Neural cell (in vitro differentiated cells): ENCODE measurements at regions not wholly inside any gene's neighbourhood (a gene's known extent, or its start where the extent isn't known, plus 50 kb on each side); places are given as distances from the start of the nearest gene placed in this dataset.

ENCODE experiments used
- H2AFZ ChIP-seq: fragments of 200-600, 300-800 bp; sonication (generic), shearing (Covaris generic); 2 replicates; pipeline ENCODE4 v1.6.0; 2014; ENCODE audit warnings: low read depth, mild to moderate bottlenecking, antibody characterized with exemption, low read length, moderate library complexity
- H3F3A ChIP-seq: fragments of 200-600 bp; shearing (Covaris generic); 2 replicates; pipeline ENCODE4 v1.6.1; 2016; ENCODE audit warnings: mild to moderate bottlenecking, moderate library complexity, mixed read lengths, antibody characterized with exemption, low read length; ENCODE audit not compliant: insufficient read depth, poor library complexity, severe bottlenecking
- H3K27ac ChIP-seq: fragments of 200-600, 300-800 bp; sonication (generic), shearing (Covaris generic); 2 replicates; pipeline ENCODE4 v1.5.1; 2014; ENCODE audit warnings: mild to moderate bottlenecking, low read length, moderate library complexity
- H3K27me3 ChIP-seq: fragments of 300-800, 200-600 bp; sonication (generic), shearing (Covaris generic); 2 replicates; pipeline ENCODE4 v1.6.0; 2014; ENCODE audit warnings: mild to moderate bottlenecking, low read depth, low read length, moderate library complexity; ENCODE audit not compliant: insufficient read depth
- H3K36me3 ChIP-seq: fragments of 300-800, 200-600 bp; sonication (generic), shearing (Covaris generic); 2 replicates; pipeline ENCODE4 v1.5.1; 2014; ENCODE audit warnings: mild to moderate bottlenecking, antibody characterized with exemption, low read length, moderate library complexity; ENCODE audit not compliant: insufficient read depth
- H3K4me2 ChIP-seq: fragments of 300-800, 200-600 bp; sonication (generic), shearing (Covaris generic); 2 replicates; pipeline ENCODE4 v1.6.0; 2014; ENCODE audit warnings: mild to moderate bottlenecking, low read length
- H3K4me3 ChIP-seq: fragments of 300-800, 200-600 bp; sonication (generic), shearing (Covaris generic); 2 replicates; pipeline ENCODE4 v1.5.1; 2014; ENCODE audit warnings: mild to moderate bottlenecking, low read length, moderate library complexity
- H3K79me2 ChIP-seq: fragments of 200-600 bp; shearing (Covaris generic); replicated peaks from 2 replicates; pipeline ENCODE4 v1.6.0; 2014; ENCODE audit warnings: mild to moderate bottlenecking, low read length, moderate library complexity; ENCODE audit not compliant: insufficient read depth
- H3K9ac ChIP-seq: fragments of 300-800, 200-600 bp; sonication (generic), shearing (Covaris generic); 2 replicates; pipeline ENCODE4 v1.6.1; 2016; ENCODE audit warnings: mild to moderate bottlenecking, low read length, mixed read lengths
- H3K9me2 ChIP-seq: fragments of 200-600 bp; shearing (Covaris generic); 2 replicates; pipeline ENCODE4 v1.6.1; 2016; ENCODE audit warnings: mild to moderate bottlenecking, low read length, mixed read lengths; ENCODE audit not compliant: insufficient read depth
- H3K9me3 ChIP-seq: fragments of 200-600, 300-800 bp; sonication (generic), shearing (Covaris generic); 2 replicates; pipeline ENCODE4 v1.6.1; 2016; ENCODE audit warnings: mild to moderate bottlenecking, mixed run types, low read length, moderate library complexity, mixed read lengths
- H4K20me1 ChIP-seq: fragments of 200-600 bp; shearing (Covaris generic); 2 replicates; pipeline ENCODE4 v1.6.1; 2016; ENCODE audit warnings: mild to moderate bottlenecking, mixed run types; ENCODE audit not compliant: insufficient read depth
- EP300 ChIP-seq: fragments of 450-650 bp; conservative IDR thresholded peaks from 2 replicates; pipeline ENCODE4 v1.6.1; 2014; ENCODE audit warnings: antibody characterized with exemption, mild to moderate bottlenecking, moderate library complexity; ENCODE audit not compliant: poor library complexity, severe bottlenecking
- EZH2 ChIP-seq: fragments of 200-600, 300-800 bp; shearing (Covaris generic), sonication (generic); IDR thresholded peaks from 2 replicates; pipeline ENCODE4 v1.6.1; 2014; ENCODE audit warnings: antibody characterized with exemption, low read length, borderline replicate concordance, mild to moderate bottlenecking; ENCODE audit not compliant: insufficient read depth, poor library complexity, severe bottlenecking
- MXI1 ChIP-seq: fragments of 450-650 bp; conservative IDR thresholded peaks from 2 replicates; pipeline ENCODE4 v1.6.1; 2014; ENCODE audit warnings: antibody characterized with exemption, mild to moderate bottlenecking; ENCODE audit not compliant: poor library complexity, severe bottlenecking
- POLR2AphosphoS5 ChIP-seq: IDR thresholded peaks from 2 replicates; pipeline ENCODE4 v1.6.1; 2012
- RAD21 ChIP-seq: fragments of 450-650 bp; conservative IDR thresholded peaks from 2 replicates; pipeline ENCODE4 v1.6.1; 2014; ENCODE audit warnings: antibody characterized with exemption, mild to moderate bottlenecking, moderate library complexity
- REST ChIP-seq: IDR thresholded peaks from 2 replicates; pipeline ENCODE4 v1.6.1; 2012; ENCODE audit warnings: borderline replicate concordance
- SMC3 ChIP-seq: fragments of 450-650 bp; conservative IDR thresholded peaks from 2 replicates; pipeline ENCODE4 v1.6.1; 2014; ENCODE audit warnings: antibody characterized with exemption, mild to moderate bottlenecking, moderate library complexity; ENCODE audit not compliant: poor library complexity
- TAF1 ChIP-seq: IDR thresholded peaks from 2 replicates; pipeline ENCODE4 v1.6.1; 2012; ENCODE audit warnings: low read depth
- TF ChIP-seq, protein P1 (sequence below): fragments of 450-650 bp; IDR thresholded peaks from 2 replicates; pipeline ENCODE4 v1.5.1; 2014; ENCODE audit warnings: antibody characterized with exemption, mild to moderate bottlenecking, moderate library complexity; ENCODE audit not compliant: poor library complexity, severe bottlenecking

GRCh38 chr5:67774267-67774552 lies 441.3 kb upstream of the PIK3R1 start:
- Histone ChIP-seq H3K4me3 (no peak overlapping the region), H3K79me2 (no peaks in the 10 kb centered on the region), H3K9me3 (no peaks in the 10 kb centered on the region), H3F3A (no peaks in the 10 kb centered on the region), H3K9ac (no peak overlapping the region), H3K9me2 (no peaks in the 10 kb centered on the region), H3K36me3 (no peaks in the 10 kb centered on the region), H4K20me1 (no peaks in the 10 kb centered on the region), H3K27me3 (no peaks in the 10 kb centered on the region), H2AFZ (no peak overlapping the region), H3K27ac (no peak overlapping the region), H3K4me2 (no peak overlapping the region)
- no peak for TF ChIP-seq REST
- TF ChIP-seq POLR2AphosphoS5 = no peak
- TF ChIP-seq RAD21 = no peak
- TF ChIP-seq MXI1 = no peak

- Histone ChIP-seq H3K4me2 (no peak overlapping the region), H4K20me1 (no peaks in the 10 kb centered on the region), H2AFZ (no peak overlapping the region), H3K9me3 (no peaks in the 10 kb centered on the region), H3K9me2 (no peaks in the 10 kb centered on the region), H3K36me3 (no peaks in the 10 kb centered on the region), H3F3A (no peaks in the 10 kb centered on the region), H3K9ac (no peak overlapping the region), H3K4me3 (no peak overlapping the region), H3K27me3 (no peaks in the 10 kb centered on the region), H3K79me2 (no peaks in the 10 kb centered on the region), H3K27ac (no peak overlapping the region)
- TF ChIP-seq EZH2 = no peak
- TF ChIP-seq, protein P1, sequence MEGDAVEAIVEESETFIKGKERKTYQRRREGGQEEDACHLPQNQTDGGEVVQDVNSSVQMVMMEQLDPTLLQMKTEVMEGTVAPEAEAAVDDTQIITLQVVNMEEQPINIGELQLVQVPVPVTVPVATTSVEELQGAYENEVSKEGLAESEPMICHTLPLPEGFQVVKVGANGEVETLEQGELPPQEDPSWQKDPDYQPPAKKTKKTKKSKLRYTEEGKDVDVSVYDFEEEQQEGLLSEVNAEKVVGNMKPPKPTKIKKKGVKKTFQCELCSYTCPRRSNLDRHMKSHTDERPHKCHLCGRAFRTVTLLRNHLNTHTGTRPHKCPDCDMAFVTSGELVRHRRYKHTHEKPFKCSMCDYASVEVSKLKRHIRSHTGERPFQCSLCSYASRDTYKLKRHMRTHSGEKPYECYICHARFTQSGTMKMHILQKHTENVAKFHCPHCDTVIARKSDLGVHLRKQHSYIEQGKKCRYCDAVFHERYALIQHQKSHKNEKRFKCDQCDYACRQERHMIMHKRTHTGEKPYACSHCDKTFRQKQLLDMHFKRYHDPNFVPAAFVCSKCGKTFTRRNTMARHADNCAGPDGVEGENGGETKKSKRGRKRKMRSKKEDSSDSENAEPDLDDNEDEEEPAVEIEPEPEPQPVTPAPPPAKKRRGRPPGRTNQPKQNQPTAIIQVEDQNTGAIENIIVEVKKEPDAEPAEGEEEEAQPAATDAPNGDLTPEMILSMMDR = no peak
- no peak for TF ChIP-seq RAD21
- no peak for TF ChIP-seq SMC3
- no peak for TF ChIP-seq TAF1
- no peak for TF ChIP-seq POLR2AphosphoS5
- no peak for TF ChIP-seq REST
- no peak for TF ChIP-seq MXI1
- TF ChIP-seq EP300 = no peak
Measured at GRCh38 chr5:67773411-67774266, 441.9 kb upstream of the PIK3R1 start.
